ENCODE measurements at regions not wholly inside any gene's neighbourhood (a gene's known extent, or its start where the extent isn't known, plus 50 kb on each side); places are given as distances from the start of the nearest gene placed in this dataset.

- WGBS, 2 donors: 32 to 57% methylated on average over 8 of the region's 8 CpGs
- ATAC-seq (ENCODE audit: insufficient read depth, low FRiP score): no peak
- TF ChIP-seq, protein P1, sequence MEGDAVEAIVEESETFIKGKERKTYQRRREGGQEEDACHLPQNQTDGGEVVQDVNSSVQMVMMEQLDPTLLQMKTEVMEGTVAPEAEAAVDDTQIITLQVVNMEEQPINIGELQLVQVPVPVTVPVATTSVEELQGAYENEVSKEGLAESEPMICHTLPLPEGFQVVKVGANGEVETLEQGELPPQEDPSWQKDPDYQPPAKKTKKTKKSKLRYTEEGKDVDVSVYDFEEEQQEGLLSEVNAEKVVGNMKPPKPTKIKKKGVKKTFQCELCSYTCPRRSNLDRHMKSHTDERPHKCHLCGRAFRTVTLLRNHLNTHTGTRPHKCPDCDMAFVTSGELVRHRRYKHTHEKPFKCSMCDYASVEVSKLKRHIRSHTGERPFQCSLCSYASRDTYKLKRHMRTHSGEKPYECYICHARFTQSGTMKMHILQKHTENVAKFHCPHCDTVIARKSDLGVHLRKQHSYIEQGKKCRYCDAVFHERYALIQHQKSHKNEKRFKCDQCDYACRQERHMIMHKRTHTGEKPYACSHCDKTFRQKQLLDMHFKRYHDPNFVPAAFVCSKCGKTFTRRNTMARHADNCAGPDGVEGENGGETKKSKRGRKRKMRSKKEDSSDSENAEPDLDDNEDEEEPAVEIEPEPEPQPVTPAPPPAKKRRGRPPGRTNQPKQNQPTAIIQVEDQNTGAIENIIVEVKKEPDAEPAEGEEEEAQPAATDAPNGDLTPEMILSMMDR (IDR thresholded peaks at IDR 0.05; ENCODE audit: control extremely low read depth, extremely low read depth): no peak
- H3K36me3 ChIP-seq (ENCODE audit: control insufficient read depth in 4 of 4, insufficient read depth in 4 of 4, low read length in 4 of 4): no peaks in the 10 kb centered on the region
- H3K27me3 ChIP-seq (ENCODE audit: control insufficient read depth in 3 of 3, insufficient read depth in 3 of 3, low read length in 2 of 3): no peaks in the 10 kb centered on the region
- H3K4me1 ChIP-seq (ENCODE audit: control insufficient read depth in 5 of 5, insufficient read depth in 5 of 5, low read length in 5 of 5): peaks cover 0 to 3% (median 0%) of the 10 kb centered on the region in 5 donors
- H3K9ac ChIP-seq (ENCODE audit: insufficient read depth in 1 of 2, low read length in 2 of 2): no peak overlapping the region
- DNase-seq: no peak
- peaks cover 0 to 7% (median 3%) of the 10 kb centered on the region in 4 donors for H3K9me3 ChIP-seq (ENCODE audit: control insufficient read depth in 4 of 4, insufficient read depth in 3 of 4, low read length in 3 of 4)
- no peak overlapping the region for H3K27ac ChIP-seq (ENCODE audit: low read depth in 1 of 2, low read length in 1 of 2)
- no peak overlapping the region for H3K4me3 ChIP-seq
These were observed 268.4 kb downstream of the ETS1 start for GRCh38 chr11:128318856-128319474.

DNA sequence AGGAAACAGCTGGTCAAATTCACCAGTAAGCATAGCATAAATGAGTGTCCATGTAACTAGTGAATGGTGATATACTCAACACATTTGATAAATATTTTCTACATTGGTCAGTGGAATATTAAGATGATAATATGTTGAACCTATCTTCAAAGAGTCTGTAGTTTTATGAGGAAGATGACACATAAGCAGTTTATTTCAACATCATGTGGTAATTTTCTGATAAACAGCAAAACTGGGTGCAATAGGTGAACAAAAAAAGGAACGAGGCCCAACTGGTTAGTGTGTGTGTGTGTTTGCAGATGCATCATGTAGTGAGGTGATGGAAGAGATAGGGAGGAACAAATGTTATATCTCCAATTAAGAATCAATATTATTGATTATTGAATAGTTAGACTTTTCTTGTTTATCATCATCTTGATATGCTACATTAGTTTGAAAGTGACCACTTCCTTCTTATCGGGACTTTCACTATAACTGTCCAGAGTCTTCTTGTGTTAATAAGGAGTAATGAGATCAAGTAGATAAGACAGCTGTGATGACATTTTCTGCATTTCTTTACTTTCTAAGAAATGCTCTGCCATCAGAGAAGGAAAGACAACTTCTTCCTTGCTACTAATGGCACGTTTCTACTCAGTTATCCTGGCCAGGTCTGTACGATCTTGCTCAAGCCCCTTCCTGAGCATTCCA lies 270.7 kb downstream of the ETS1 start:
- peaks cover 0 to 7% (median 3%) of the 10 kb centered on the region in 4 donors for H3K9me3 ChIP-seq (ENCODE audit: control insufficient read depth in 4 of 4, insufficient read depth in 3 of 4, low read length in 3 of 4)
- no peaks in the 10 kb centered on the region for H3K36me3 ChIP-seq (ENCODE audit: control insufficient read depth in 4 of 4, insufficient read depth in 4 of 4, low read length in 4 of 4)
- DNase-seq (no peak), ATAC-seq (ENCODE audit: insufficient read depth, low FRiP score) (no peak)
- no peak overlapping the region for H3K4me3 ChIP-seq
- no peaks in the 10 kb centered on the region for H3K4me1 ChIP-seq (ENCODE audit: control insufficient read depth in 5 of 5, insufficient read depth in 5 of 5, low read length in 5 of 5)
- WGBS, 2 donors: 52 to 66% methylated on average over 4 of the region's 4 CpGs
- no peak overlapping the region for H3K27ac ChIP-seq (ENCODE audit: low read depth in 1 of 2, low read length in 1 of 2)
- no peak overlapping the region for H3K9ac ChIP-seq (ENCODE audit: insufficient read depth in 1 of 2, low read length in 2 of 2)
- no peaks in the 10 kb centered on the region for H3K27me3 ChIP-seq (ENCODE audit: control insufficient read depth in 3 of 3, insufficient read depth in 3 of 3, low read length in 2 of 3)
- TF ChIP-seq, protein P1 (IDR thresholded peaks at IDR 0.05; ENCODE audit: control extremely low read depth, extremely low read depth): no peak

GRCh38 chr11:128315933-128316332 lies 271.4 kb downstream of the ETS1 start:
- Histone ChIP-seq H3K9me3 (ENCODE audit: control insufficient read depth in 4 of 4, insufficient read depth in 3 of 4, low read length in 3 of 4) (peaks cover 0 to 7% (median 3%) of the 10 kb centered on the region in 4 donors), H3K4me3 (no peak overlapping the region), H3K27ac (ENCODE audit: low read depth in 1 of 2, low read length in 1 of 2) (no peak overlapping the region), H3K36me3 (ENCODE audit: control insufficient read depth in 4 of 4, insufficient read depth in 4 of 4, low read length in 4 of 4) (no peaks in the 10 kb centered on the region), H3K4me1 (ENCODE audit: control insufficient read depth in 5 of 5, insufficient read depth in 5 of 5, low read length in 5 of 5) (no peaks in the 10 kb centered on the region), H3K27me3 (ENCODE audit: control insufficient read depth in 3 of 3, insufficient read depth in 3 of 3, low read length in 2 of 3) (no peaks in the 10 kb centered on the region), H3K9ac (ENCODE audit: insufficient read depth in 1 of 2, low read length in 2 of 2) (no peak overlapping the region)
- ATAC-seq (ENCODE audit: insufficient read depth, low FRiP score) (no peak), DNase-seq (no peak)
- 80 to 86% methylated on average over 3 of the region's 3 CpGs for WGBS, 2 donors
- TF ChIP-seq, protein P1 (IDR thresholded peaks at IDR 0.05; ENCODE audit: control extremely low read depth, extremely low read depth): no peak
